SK-N-SH (cell line): ENCODE measurements at regions not wholly inside any gene's neighbourhood (a gene's known extent, or its start where the extent isn't known, plus 50 kb on each side); places are given as distances from the start of the nearest gene placed in this dataset.

Experiments
- CHD2 ChIP-seq: fragments of 150-350 bp; IDR thresholded peaks from 2 replicates; pipeline ENCODE4 v1.6.1; 2018; ENCODE audit warnings: low read length; ENCODE audit not compliant: partially characterized antibody
- EP300 ChIP-seq, 2 experiments: IDR thresholded peaks; 2 replicates each; pipeline versions ENCODE4 v1.4.0 to v1.6.1; 2012; ENCODE audit warnings: borderline replicate concordance in 1 of 2, low read depth in 1 of 2, low read length in 1 of 2
- FOSL2 ChIP-seq: IDR thresholded peaks from 2 replicates; pipeline ENCODE4 v1.4.0; 2012; ENCODE audit warnings: low read depth, mild to moderate bottlenecking, moderate library complexity, borderline replicate concordance
- GABPA ChIP-seq: IDR thresholded peaks from 2 replicates; pipeline ENCODE4 v1.4.0; 2012; ENCODE audit warnings: low read depth, mild to moderate bottlenecking
- JUND ChIP-seq: IDR thresholded peaks from 2 replicates; pipeline ENCODE4 v1.4.0; 2012
- MEF2A ChIP-seq: IDR thresholded peaks from 2 replicates; pipeline ENCODE4 v1.4.0; 2012; ENCODE audit warnings: low read depth, borderline replicate concordance
- POLR2AphosphoS5 ChIP-seq: IDR thresholded peaks from 2 replicates; pipeline ENCODE4 v1.6.1; 2012; ENCODE audit warnings: low read depth, low read length
- RAD21 ChIP-seq: IDR thresholded peaks from 2 replicates; pipeline ENCODE4 v1.6.1; 2012; ENCODE audit warnings: mild to moderate bottlenecking, low read length
- RFX5 ChIP-seq: IDR thresholded peaks from 2 replicates; pipeline ENCODE4 v1.6.1; 2012; ENCODE audit warnings: mild to moderate bottlenecking, improper control_type of control experiment, low read length
- SIN3A ChIP-seq: IDR thresholded peaks from 2 replicates; pipeline ENCODE4 v1.6.1; 2012; ENCODE audit warnings: low read depth, mild to moderate bottlenecking, low read length, moderate library complexity, borderline replicate concordance
- YY1 ChIP-seq: IDR thresholded peaks from 2 replicates; pipeline ENCODE4 v1.4.0; 2012; ENCODE audit warnings: low read depth, mild to moderate bottlenecking
- TF ChIP-seq, protein P1 (sequence below): fragments of 200-600 bp; sonication (generic); IDR thresholded peaks from 2 replicates; pipeline ENCODE4 v1.6.1; 2017; ENCODE audit warnings: antibody characterized with exemption, mild to moderate bottlenecking, moderate library complexity
- TF ChIP-seq, protein P2 (sequence below): IDR thresholded peaks from 2 replicates; pipeline ENCODE4 v1.4.0; 2012; ENCODE audit warnings: low read depth

DNA sequence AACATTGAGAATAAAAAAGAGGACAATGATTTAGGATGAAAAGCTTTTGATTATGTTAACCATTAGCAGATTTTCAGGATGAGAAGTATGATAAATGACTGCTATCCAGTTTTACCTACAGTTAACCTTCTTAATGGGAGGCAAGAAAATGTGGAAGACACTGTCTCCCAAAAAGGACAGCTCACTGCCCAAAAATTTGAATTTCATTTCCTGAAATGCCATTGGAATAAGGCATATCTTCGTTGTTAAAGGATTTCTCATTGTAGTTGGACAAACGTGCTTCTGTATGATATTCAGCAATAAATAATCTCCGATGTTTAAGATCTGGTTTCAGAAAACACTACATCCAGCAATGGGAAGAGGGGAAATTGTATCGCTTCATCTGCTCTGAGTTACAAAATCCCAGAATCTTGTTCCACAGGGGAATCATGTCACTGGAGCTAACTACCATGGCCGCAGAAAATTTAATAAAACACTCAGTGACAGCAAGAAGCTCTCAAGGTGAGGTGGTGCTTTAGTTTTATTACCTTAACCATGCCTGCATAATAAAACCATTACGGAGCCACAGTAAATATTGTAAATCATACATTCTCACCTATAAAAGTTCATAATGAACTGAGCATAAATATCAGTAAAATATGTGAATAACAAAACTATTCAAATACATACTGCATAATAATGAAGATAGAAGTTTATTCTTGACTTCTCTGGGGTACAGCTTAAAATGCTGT, 552.3 kb downstream of the PCDH7 start:
- TF ChIP-seq, protein P1, sequence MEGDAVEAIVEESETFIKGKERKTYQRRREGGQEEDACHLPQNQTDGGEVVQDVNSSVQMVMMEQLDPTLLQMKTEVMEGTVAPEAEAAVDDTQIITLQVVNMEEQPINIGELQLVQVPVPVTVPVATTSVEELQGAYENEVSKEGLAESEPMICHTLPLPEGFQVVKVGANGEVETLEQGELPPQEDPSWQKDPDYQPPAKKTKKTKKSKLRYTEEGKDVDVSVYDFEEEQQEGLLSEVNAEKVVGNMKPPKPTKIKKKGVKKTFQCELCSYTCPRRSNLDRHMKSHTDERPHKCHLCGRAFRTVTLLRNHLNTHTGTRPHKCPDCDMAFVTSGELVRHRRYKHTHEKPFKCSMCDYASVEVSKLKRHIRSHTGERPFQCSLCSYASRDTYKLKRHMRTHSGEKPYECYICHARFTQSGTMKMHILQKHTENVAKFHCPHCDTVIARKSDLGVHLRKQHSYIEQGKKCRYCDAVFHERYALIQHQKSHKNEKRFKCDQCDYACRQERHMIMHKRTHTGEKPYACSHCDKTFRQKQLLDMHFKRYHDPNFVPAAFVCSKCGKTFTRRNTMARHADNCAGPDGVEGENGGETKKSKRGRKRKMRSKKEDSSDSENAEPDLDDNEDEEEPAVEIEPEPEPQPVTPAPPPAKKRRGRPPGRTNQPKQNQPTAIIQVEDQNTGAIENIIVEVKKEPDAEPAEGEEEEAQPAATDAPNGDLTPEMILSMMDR: no peak
- TF ChIP-seq YY1 (no peak), CHD2 (no peak), JUND (no peak), MEF2A (no peak), EP300 (IDR thresholded peaks at IDR 0.05; ENCODE audit: borderline replicate concordance in 1 of 2, low read depth in 1 of 2, low read length in 1 of 2) (no peak), RFX5 (no peak), SIN3A (no peak), FOSL2 (no peak), POLR2AphosphoS5 (no peak), RAD21 (no peak), GABPA (no peak)
- TF ChIP-seq, protein P2, sequence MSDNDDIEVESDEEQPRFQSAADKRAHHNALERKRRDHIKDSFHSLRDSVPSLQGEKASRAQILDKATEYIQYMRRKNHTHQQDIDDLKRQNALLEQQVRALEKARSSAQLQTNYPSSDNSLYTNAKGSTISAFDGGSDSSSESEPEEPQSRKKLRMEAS: no peak
